GM12872 (cell line): ENCODE measurements at regions not wholly inside any gene's neighbourhood (a gene's known extent, or its start where the extent isn't known, plus 50 kb on each side); places are given as distances from the start of the nearest gene placed in this dataset.
A peak's percentile ranks its signal among the peaks of the same experiment; 100 is the strongest.

ENCODE experiments used
- TF ChIP-seq, protein P1 (sequence below): IDR thresholded peaks from 3 replicates; pipeline ENCODE4 v1.5.1; 2011; ENCODE audit warnings: low read depth, mild to moderate bottlenecking, low read length, moderate library complexity; ENCODE audit not compliant: insufficient read depth

DNA sequence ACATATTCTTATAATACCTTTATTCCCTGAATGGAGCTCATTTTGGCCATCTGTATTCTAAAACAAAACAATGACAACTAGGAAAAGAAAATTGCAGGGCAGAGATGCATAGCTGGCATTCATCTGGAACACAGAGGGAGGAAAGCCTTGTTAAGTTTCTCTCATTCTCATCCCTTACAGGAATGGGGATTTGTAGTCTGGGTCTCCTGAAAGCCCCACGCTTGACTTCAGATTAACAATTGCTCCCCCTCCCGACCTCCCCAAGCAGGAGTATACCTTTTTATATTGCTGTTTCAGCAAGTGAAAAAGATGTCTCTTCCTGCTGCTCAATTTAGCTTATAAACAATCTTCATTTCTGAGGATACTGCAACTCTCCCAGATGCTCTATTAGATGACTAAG is 812.1 kb downstream of the EFNA5 start:
- TF ChIP-seq, protein P1, sequence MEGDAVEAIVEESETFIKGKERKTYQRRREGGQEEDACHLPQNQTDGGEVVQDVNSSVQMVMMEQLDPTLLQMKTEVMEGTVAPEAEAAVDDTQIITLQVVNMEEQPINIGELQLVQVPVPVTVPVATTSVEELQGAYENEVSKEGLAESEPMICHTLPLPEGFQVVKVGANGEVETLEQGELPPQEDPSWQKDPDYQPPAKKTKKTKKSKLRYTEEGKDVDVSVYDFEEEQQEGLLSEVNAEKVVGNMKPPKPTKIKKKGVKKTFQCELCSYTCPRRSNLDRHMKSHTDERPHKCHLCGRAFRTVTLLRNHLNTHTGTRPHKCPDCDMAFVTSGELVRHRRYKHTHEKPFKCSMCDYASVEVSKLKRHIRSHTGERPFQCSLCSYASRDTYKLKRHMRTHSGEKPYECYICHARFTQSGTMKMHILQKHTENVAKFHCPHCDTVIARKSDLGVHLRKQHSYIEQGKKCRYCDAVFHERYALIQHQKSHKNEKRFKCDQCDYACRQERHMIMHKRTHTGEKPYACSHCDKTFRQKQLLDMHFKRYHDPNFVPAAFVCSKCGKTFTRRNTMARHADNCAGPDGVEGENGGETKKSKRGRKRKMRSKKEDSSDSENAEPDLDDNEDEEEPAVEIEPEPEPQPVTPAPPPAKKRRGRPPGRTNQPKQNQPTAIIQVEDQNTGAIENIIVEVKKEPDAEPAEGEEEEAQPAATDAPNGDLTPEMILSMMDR, result no peak

DNA sequence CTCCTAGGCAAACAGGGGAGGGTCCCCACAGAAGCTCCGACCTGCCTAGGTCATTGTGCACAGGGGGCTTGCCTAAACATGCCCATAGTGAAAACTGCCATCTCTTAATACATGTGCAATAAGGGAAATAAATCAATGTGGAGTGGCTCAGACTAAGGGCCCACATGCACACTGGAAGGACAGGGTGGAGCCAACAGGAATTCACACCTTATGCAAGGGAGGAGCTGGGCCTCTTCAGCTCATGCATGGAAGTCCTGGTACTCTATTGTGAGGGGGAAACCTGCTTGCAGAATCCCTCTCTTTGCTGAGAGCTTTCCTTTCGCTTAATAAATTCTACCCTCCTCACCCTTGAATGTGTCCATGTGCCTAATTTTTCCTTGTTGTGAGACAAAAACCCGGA is 815.8 kb downstream of the EFNA5 start:
- TF ChIP-seq, protein P1, result no peak

DNA sequence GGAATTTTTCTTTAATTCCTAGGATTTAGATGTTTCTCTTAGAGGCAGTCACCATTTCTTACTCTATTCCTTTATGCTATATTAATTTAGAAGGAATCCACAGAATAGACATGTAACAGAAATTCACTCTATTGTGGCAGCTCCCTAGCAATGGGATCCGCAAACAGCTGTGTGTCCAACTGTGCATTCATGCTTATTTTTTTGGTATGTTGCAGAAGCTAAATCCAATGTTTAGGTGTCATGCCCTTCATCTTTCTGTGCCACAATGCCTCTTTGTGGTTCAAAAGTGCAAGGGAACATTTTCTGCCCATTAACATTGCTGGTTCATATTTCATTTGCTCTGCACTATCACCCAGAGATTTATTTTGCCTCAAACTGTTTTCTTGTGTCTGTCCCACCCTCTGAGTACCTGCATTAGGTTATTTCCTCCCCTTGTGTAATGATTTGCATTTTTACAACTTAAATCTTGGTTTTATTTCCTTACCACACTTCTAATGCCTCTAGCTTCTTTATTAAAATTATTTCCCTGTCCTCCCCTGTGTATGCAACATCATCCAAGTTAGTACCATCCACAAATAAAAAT is 816.5 kb downstream of the EFNA5 start:
- TF ChIP-seq, protein P1, result no peak

DNA sequence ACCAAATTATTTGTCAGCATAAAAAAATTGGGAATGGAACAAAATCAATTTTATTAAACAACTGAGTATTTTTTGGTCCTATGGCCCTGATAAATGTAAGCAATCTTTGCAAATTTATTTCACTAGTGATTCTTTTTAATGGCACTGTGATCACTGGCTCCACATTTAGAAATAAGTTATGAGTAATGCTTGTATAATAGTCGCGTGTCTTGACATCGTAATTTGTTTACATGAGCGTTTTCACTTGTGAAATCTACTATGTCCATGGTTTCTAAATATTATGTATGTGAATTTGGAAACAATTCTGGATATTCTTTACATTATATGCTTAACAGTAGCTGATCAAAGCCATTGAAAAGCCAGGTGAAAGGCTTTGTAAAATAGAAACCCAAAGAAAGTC is 817.5 kb downstream of the EFNA5 start:
- TF ChIP-seq, protein P1, result no peak

DNA sequence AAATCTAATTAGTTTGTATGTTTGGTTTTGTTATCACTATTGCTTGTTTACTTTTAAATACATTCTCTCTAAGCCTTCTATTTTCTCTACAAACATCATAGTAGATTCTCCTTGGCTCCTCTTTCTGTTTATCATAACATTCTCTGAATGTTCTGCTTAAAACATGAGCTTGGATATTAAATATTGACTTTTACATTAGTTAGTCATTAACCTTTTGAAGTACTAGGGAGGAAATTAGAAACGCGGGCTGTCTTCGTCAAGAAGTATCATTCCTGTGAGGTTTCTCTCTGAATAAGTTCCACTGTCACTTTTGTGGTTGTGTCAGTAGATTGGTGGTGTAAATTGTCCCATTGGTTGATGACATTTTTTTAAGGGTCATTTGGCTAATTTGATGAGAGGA is 821.5 kb downstream of the EFNA5 start:
- TF ChIP-seq, protein P1, result no peak

DNA sequence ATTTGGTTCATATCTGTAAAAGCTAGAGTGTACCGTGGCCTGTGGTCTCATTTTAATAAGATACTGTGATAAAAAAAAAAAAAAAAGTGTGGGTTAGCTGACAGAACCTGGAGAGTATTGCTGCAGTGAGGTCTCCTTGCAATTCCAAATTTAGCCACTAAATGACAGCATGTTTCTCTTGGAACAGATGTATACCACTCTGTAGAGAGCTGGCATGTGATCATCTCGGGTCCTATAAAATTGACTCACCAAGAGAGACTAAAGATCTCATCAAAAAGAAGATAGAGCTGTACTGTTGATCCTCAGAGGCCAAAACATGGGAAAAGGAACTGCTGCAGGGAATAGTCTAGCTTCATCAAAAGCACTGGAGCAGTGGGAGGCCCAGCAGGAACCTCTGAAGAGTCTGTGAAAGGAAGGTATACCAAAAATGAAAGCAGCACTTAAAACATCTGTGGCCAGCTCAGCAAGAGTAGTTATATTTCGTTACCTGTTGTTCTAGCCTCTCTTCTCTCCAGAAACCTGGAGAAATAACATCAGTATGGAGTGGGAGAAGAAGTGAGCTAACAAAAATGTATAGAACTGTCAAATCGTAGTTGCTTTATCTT is 826.8 kb downstream of the EFNA5 start:
- TF ChIP-seq, protein P1, result peak; percentile 28; the same call in 1 of the 3 replicates

DNA sequence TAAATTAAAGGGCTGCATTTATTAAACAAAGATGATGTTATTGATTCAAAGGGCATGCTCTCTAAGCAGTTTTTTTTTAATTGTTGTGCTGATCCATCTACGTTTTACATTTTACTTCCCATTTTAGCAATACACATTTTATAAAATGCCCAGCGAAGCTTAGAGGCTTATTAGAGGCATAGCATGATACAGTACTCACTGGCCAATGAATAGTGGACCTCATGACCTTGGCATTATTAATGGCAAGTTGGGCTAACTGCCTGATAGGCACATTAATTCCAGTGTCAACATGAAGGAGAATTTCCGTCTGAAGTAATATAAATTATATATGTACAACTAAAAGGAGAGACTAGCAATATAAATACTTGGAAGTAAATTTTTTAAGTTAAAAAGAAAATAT is 837.2 kb downstream of the EFNA5 start:
- TF ChIP-seq, protein P1, result no peak

DNA sequence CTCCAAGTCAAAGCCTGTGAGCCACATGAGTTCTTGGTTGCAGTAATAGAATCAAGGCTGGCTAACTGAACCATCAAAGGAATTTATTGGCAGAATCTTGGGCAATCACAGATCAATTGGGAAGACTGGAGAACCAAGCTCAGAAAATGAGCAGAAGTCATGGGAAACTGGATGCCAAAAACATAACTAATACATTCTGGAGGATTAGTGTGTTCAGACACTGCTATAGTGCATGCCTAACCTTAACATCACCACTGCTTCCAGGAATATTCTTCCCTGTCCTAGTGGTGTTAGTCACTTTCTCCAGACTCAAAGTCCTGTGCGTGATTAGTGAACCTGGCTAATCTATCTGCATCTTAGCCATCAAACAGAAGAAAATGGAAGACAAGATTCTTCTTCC is 843.7 kb downstream of the EFNA5 start:
- TF ChIP-seq, protein P1, result no peak
